SKM-1 (cell line): ENCODE measurements at regions not wholly inside any gene's neighbourhood (a gene's known extent, or its start where the extent isn't known, plus 50 kb on each side); places are given as distances from the start of the nearest gene placed in this dataset.

Experiments
- DNase-seq: peaks from one replicate; lab custom pipeline; 2025; ENCODE audit not compliant: unreplicated experiment; lab: John Stamatoyannopoulos, UW

- DNase-seq = no peak
Observed at GRCh38 chr11:116601814-116602636, 170.8 kb downstream of the BUD13 start.

- no peak for DNase-seq
Observed at GRCh38 chr11:116600930-116601329, 171.9 kb downstream of the BUD13 start.

- no peak for DNase-seq
Observed at GRCh38 chr11:116598556-116598955, 174.2 kb downstream of the BUD13 start.

GRCh38 chr11:116598036-116598435 lies 174.8 kb downstream of the BUD13 start:
- no peak for DNase-seq

GRCh38 chr11:116596346-116597260 lies 176.2 kb downstream of the BUD13 start:
- DNase-seq = no peak

- DNase-seq = no peak
Observed at GRCh38 chr11:116595305-116595880, 177.4 kb downstream of the BUD13 start.

- DNase-seq = no peak
Observed at GRCh38 chr11:116590844-116591570, 181.8 kb downstream of the BUD13 start.

- no peak for DNase-seq
Observed at GRCh38 chr11:116589402-116589801, 183.4 kb downstream of the BUD13 start.

GRCh38 chr11:116586392-116586791 lies 186.4 kb downstream of the BUD13 start:
- no peak for DNase-seq

- no peak for DNase-seq
Observed at GRCh38 chr11:116582571-116582970, 190.2 kb downstream of the BUD13 start.

GRCh38 chr11:116581349-116581748 lies 191.4 kb downstream of the BUD13 start:
- DNase-seq = no peak

GRCh38 chr11:116580799-116581198 lies 192.0 kb downstream of the BUD13 start:
- no peak for DNase-seq

GRCh38 chr11:116579857-116580727 lies 192.7 kb downstream of the BUD13 start:
- DNase-seq = no peak

GRCh38 chr11:116579031-116579653 lies 193.6 kb downstream of the BUD13 start:
- DNase-seq = no peak

GRCh38 chr11:116577956-116578355 lies 194.8 kb downstream of the BUD13 start:
- no peak for DNase-seq

GRCh38 chr11:116577273-116577672 lies 195.5 kb downstream of the BUD13 start:
- DNase-seq = no peak

- DNase-seq = no peak
Observed at GRCh38 chr11:116576526-116576925, 196.3 kb downstream of the BUD13 start.

- no peak for DNase-seq
Observed at GRCh38 chr11:116567721-116568242, 205.0 kb downstream of the BUD13 start.

- no peak for DNase-seq
Observed at GRCh38 chr11:116563712-116564047, 209.1 kb downstream of the BUD13 start.
